ENCODE measurements at regions not wholly inside any gene's neighbourhood (a gene's known extent, or its start where the extent isn't known, plus 50 kb on each side); places are given as distances from the start of the nearest gene placed in this dataset.

DNA sequence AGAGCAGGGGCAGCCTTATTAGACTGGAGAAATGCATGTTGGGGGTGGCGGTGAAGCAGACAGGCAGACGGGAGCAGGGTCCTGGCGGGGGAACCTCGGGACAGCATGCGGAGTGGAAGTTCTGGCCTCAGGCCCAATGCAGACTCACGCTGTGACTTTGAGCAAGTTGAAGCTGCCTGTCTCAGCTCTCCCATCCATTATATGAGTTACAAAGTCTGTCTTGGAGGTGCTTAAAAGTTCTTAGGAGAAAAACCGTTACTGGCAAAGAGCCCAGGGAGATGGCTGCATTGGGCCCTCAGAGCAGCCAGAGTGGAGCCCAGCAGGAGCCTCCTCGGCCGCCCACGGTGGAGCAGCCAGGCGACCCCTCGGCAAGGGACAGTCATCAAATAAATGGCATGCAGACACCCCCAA lies 509.5 kb downstream of the PLXNA4 start:
- Histone ChIP-seq H3K79me2 (ENCODE audit: insufficient read depth, low read length) (no peaks in the 10 kb centered on the region), H3K4me1 (ENCODE audit: insufficient read depth, low read length, poor library complexity, severe bottlenecking) (no peaks in the 10 kb centered on the region), H3K9ac (ENCODE audit: low read depth, low read length, poor library complexity, severe bottlenecking) (no peak overlapping the region), H2AFZ (ENCODE audit: low read length) (no peak overlapping the region), H3K36me3 (ENCODE audit: insufficient read depth, low read length) (no peaks in the 10 kb centered on the region), H3K9me3 (ENCODE audit: insufficient read depth, low read depth, low read length) (no peaks in the 10 kb centered on the region), H4K20me1 (ENCODE audit: insufficient read depth, low read length, poor library complexity, severe bottlenecking) (no peaks in the 10 kb centered on the region), H3K4me2 (ENCODE audit: low read depth, low read length, poor library complexity, severe bottlenecking) (no peak overlapping the region), H3F3A (ENCODE audit: low read depth) (no peaks in the 10 kb centered on the region), H3K9me2 (replicated peaks; ENCODE audit: low read depth, low read length) (no peaks in the 10 kb centered on the region), H3K4me3 (ENCODE audit: low read length, poor library complexity, severe bottlenecking) (no peak overlapping the region), H3K27me3 (ENCODE audit: insufficient read depth, low read length, poor library complexity, severe bottlenecking) (no peaks in the 10 kb centered on the region)
- TF ChIP-seq, protein P1, sequence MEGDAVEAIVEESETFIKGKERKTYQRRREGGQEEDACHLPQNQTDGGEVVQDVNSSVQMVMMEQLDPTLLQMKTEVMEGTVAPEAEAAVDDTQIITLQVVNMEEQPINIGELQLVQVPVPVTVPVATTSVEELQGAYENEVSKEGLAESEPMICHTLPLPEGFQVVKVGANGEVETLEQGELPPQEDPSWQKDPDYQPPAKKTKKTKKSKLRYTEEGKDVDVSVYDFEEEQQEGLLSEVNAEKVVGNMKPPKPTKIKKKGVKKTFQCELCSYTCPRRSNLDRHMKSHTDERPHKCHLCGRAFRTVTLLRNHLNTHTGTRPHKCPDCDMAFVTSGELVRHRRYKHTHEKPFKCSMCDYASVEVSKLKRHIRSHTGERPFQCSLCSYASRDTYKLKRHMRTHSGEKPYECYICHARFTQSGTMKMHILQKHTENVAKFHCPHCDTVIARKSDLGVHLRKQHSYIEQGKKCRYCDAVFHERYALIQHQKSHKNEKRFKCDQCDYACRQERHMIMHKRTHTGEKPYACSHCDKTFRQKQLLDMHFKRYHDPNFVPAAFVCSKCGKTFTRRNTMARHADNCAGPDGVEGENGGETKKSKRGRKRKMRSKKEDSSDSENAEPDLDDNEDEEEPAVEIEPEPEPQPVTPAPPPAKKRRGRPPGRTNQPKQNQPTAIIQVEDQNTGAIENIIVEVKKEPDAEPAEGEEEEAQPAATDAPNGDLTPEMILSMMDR (conservative IDR thresholded peaks at IDR 0.05; ENCODE audit: low read length): no peak
- no peak for TF ChIP-seq EZH2phosphoT487 (IDR thresholded peaks at IDR 0.05; ENCODE audit: borderline replicate concordance)

DNA sequence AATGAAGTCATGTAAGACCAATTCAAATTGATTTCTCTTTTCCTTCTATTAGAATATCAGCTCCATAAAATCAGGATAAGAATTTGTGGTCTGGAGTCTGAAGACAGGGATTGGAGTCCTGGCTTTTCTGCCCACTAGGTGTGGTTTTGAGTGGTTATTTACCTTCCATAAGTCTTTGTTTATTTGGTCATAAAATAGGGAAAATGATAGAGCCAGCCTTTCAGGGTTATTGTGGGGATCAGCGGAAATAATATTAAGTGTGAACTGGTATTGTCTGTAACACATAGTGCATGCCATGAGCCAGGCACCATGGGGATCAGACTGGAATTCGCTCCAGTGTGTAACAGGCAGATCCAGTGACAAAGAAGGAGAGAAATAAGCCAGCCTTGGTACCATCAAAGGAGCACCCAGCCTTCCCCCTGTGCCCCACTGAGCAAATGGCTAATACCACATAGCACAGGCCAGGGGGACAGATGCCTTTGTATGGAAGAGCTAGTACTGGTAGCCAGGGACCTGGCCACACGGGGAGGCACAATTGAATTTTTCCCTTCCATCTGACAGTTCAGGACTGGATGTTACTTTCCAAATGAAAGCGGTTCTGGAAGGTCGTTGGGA lies 509.7 kb upstream of the PODXL start:
- no peaks in the 10 kb centered on the region for H3K9me2 ChIP-seq (replicated peaks; ENCODE audit: low read depth, low read length)
- H3K9me3 ChIP-seq (ENCODE audit: insufficient read depth, low read depth, low read length): no peaks in the 10 kb centered on the region
- no peaks in the 10 kb centered on the region for H3K36me3 ChIP-seq (ENCODE audit: insufficient read depth, low read length)
- H2AFZ ChIP-seq (ENCODE audit: low read length): peak overlapping the region; percentile 46
- H3K4me2 ChIP-seq (ENCODE audit: low read depth, low read length, poor library complexity, severe bottlenecking): no peak overlapping the region
- H3K27me3 ChIP-seq (ENCODE audit: insufficient read depth, low read length, poor library complexity, severe bottlenecking): no peaks in the 10 kb centered on the region
- H3K4me1 ChIP-seq (ENCODE audit: insufficient read depth, low read length, poor library complexity, severe bottlenecking): no peaks in the 10 kb centered on the region
- TF ChIP-seq EZH2phosphoT487 (IDR thresholded peaks at IDR 0.05; ENCODE audit: borderline replicate concordance): no peak
- TF ChIP-seq, protein P1 (conservative IDR thresholded peaks at IDR 0.05; ENCODE audit: low read length): no peak
- no peak overlapping the region for H3K9ac ChIP-seq (ENCODE audit: low read depth, low read length, poor library complexity, severe bottlenecking)
- H3K4me3 ChIP-seq (ENCODE audit: low read length, poor library complexity, severe bottlenecking): no peak overlapping the region
- no peaks in the 10 kb centered on the region for H4K20me1 ChIP-seq (ENCODE audit: insufficient read depth, low read length, poor library complexity, severe bottlenecking)
- H3F3A ChIP-seq (ENCODE audit: low read depth): no peaks in the 10 kb centered on the region
- H3K79me2 ChIP-seq (ENCODE audit: insufficient read depth, low read length): no peaks in the 10 kb centered on the region

DNA sequence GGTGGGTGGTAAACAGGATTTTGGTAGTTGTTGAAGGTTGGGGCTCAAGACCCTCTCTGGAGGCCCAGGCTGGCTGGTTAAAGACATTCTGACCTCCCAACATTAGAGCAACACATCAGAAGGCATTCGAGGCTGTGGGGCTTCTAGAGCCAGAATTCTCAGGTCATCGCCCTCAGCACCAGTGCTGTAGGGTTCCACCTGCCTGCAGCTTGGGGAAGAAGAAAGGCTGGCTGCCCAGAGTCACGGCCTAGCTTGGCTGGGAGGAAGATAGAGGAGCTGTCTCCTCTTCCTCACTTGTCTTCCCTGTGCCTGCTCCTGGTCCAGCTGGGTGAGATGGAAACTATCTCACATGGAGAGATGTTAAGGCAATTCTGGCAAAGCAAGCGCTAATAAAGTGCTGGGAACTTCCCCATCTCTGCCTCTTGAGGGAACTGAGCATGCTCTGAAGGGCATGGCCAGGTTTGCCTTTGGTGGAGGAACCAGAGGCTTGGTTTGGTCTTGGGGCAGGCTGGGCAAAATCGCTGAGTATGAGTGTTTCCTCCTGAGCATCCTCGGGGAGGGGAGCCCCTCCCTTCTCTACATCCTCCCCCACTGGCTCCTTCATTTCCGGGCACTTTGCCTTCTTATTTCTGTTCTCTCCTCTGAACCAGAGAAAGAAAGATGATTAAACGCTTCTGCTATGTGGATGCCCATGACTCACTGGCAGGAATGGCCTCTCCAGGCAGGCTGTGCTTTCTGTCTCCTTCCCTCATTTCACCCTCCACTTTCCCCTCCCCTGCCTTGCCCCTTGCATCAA lies 509.0 kb upstream of the PODXL start:
- H3K36me3 ChIP-seq (ENCODE audit: insufficient read depth, low read length): no peaks in the 10 kb centered on the region
- H4K20me1 ChIP-seq (ENCODE audit: insufficient read depth, low read length, poor library complexity, severe bottlenecking): no peaks in the 10 kb centered on the region
- H3K79me2 ChIP-seq (ENCODE audit: insufficient read depth, low read length): no peaks in the 10 kb centered on the region
- H2AFZ ChIP-seq (ENCODE audit: low read length): peak overlapping the region; percentile 46
- H3K9me2 ChIP-seq (replicated peaks; ENCODE audit: low read depth, low read length): no peaks in the 10 kb centered on the region
- H3K4me2 ChIP-seq (ENCODE audit: low read depth, low read length, poor library complexity, severe bottlenecking): no peak overlapping the region
- H3K4me3 ChIP-seq (ENCODE audit: low read length, poor library complexity, severe bottlenecking): no peak overlapping the region
- no peak for TF ChIP-seq EZH2phosphoT487 (IDR thresholded peaks at IDR 0.05; ENCODE audit: borderline replicate concordance)
- TF ChIP-seq, protein P1 (conservative IDR thresholded peaks at IDR 0.05; ENCODE audit: low read length): no peak
- H3K27me3 ChIP-seq (ENCODE audit: insufficient read depth, low read length, poor library complexity, severe bottlenecking): no peaks in the 10 kb centered on the region
- no peak overlapping the region for H3K9ac ChIP-seq (ENCODE audit: low read depth, low read length, poor library complexity, severe bottlenecking)
- H3K9me3 ChIP-seq (ENCODE audit: insufficient read depth, low read depth, low read length): no peaks in the 10 kb centered on the region
- no peaks in the 10 kb centered on the region for H3F3A ChIP-seq (ENCODE audit: low read depth)
- H3K4me1 ChIP-seq (ENCODE audit: insufficient read depth, low read length, poor library complexity, severe bottlenecking): no peaks in the 10 kb centered on the region
